ENCODE measurements at regions not wholly inside any gene's neighbourhood (a gene's known extent, or its start where the extent isn't known, plus 50 kb on each side); places are given as distances from the start of the nearest gene placed in this dataset.
"Not testable (repeated sequence)": the region's sequence is repeated elsewhere in the genome, so short reads cannot be mapped to it uniquely, and the experiment has no call there.

DNA sequence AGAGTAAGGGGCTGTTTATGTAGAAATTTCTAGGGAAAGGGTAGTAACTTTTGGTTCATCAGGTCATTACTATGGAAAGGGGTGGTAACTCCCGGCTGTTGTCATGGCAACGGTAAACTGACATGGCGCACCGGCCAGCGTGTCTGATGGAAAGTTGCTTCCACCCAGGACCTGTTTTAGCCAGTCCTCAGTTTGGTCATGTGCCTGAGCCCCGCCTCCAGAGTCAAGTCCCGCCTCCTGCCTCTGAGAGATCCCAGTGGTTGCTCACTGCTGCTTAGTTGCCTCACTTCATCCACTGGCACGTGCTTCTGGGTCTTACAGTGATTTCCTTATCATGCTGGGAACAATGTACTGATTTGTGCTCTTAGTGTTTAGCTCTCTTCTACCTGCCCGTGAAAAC is 455.2 kb upstream of the ZNF507 start:
- Mint-ChIP-seq H3K27me3 (ENCODE audit: insufficient read depth, unreplicated experiment) (no peaks in the 10 kb centered on the region), H3K36me3 (ENCODE audit: insufficient read depth, unreplicated experiment) (peaks cover 7% of the 10 kb centered on the region), H3K9me3 (ENCODE audit: unreplicated experiment) (peaks cover 64% of the 10 kb centered on the region), H3K27ac (ENCODE audit: low read depth, unreplicated experiment) (no peak overlapping the region), H3K4me3 (ENCODE audit: unreplicated experiment) (no peak overlapping the region), H3K4me1 (ENCODE audit: insufficient read depth, unreplicated experiment) (no peaks in the 10 kb centered on the region)
- ChIA-PET CTCF (interaction anchor here (1.1 kb wide), 1 partner anchor 1207 kb away, joined by 3 read pairs; no protein-coding TSS in a partner anchor), POLR2A (no interaction called here)
- TF ChIP-seq CTCF (IDR thresholded peaks at IDR 0.05; ENCODE audit: unreplicated experiment), result no peak
- intact Hi-C loops (cut with micrococcal nuclease), result no loop called here
- no peak for DNase-seq (ENCODE audit: unreplicated experiment)
- no TSS peak for BruUV-seq (replicated peaks)

DNA sequence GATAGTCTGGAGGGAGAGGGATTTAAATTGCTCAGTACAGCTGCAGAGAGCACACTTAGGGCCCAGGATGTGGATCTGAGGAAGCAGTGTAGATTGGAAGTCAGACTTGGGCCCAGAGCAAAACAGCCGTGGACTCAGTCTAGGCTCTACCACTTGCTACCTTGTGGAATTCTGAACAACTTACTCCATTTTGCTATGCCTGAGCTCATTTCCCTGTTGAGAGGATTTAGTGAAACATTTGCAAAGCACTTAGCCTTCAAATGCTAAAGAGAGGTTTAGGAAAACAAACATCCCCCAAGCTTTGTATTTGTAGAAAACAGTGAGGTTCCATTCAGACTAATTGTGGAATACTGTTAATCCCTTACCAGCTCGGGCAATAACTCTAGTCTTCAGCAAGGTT is 453.4 kb upstream of the ZNF507 start:
- POLR2A ChIA-PET, result no interaction called here
- Mint-ChIP-seq H3K36me3 (ENCODE audit: insufficient read depth, unreplicated experiment) (peaks cover 7% of the 10 kb centered on the region), H3K27ac (ENCODE audit: low read depth, unreplicated experiment) (no peak overlapping the region), H3K27me3 (ENCODE audit: insufficient read depth, unreplicated experiment) (no peaks in the 10 kb centered on the region), H3K4me3 (ENCODE audit: unreplicated experiment) (no peak overlapping the region), H3K4me1 (ENCODE audit: insufficient read depth, unreplicated experiment) (no peaks in the 10 kb centered on the region), H3K9me3 (ENCODE audit: unreplicated experiment) (peaks cover 57% of the 10 kb centered on the region)
- TF ChIP-seq CTCF (IDR thresholded peaks at IDR 0.05; ENCODE audit: unreplicated experiment), result no peak
- CTCF ChIA-PET, result no interaction called here
- no TSS peak for BruUV-seq (replicated peaks)
- DNase-seq (ENCODE audit: unreplicated experiment), result no peak
- intact Hi-C loops (cut with micrococcal nuclease), result no loop called here

DNA sequence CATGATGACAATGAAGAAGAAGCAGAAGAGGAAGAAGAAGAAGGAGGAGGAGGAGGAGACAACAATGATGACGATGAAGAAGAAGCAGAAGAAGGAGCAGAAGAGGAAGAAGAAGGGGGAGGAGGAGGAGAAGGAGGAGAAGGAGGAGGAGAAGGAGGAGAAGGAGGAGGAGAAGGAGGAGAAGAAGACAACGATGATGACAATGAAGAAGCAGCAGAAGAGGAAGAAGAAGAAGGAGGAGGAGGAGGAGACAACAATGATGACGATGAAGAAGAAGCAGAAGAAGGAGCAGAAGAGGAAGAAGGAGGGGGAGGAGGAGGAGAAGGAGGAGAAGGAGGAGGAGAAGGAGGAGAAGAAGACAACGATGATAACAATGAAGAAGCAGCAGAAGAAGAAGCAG is 451.9 kb upstream of the ZNF507 start:
- CTCF ChIA-PET, result not testable (repeated sequence)

GRCh38 chr19:31894451-31894850 is 451.0 kb upstream of the ZNF507 start:
- intact Hi-C loops (cut with micrococcal nuclease), result no loop called here
- no peak for DNase-seq (ENCODE audit: unreplicated experiment)
- CTCF ChIA-PET, result interaction anchor here (0.6 to 0.8 kb wide), 2 partner anchors 16 to 535 kb away, joined by 3 read pairs; no protein-coding TSS in a partner anchor
- Mint-ChIP-seq H3K36me3 (ENCODE audit: insufficient read depth, unreplicated experiment) (peaks cover 7% of the 10 kb centered on the region), H3K27ac (ENCODE audit: low read depth, unreplicated experiment) (no peak overlapping the region), H3K27me3 (ENCODE audit: insufficient read depth, unreplicated experiment) (no peaks in the 10 kb centered on the region), H3K9me3 (ENCODE audit: unreplicated experiment) (peaks cover 40% of the 10 kb centered on the region), H3K4me1 (ENCODE audit: insufficient read depth, unreplicated experiment) (no peaks in the 10 kb centered on the region), H3K4me3 (ENCODE audit: unreplicated experiment) (no peak overlapping the region)
- no peak for TF ChIP-seq CTCF (IDR thresholded peaks at IDR 0.05; ENCODE audit: unreplicated experiment)
- POLR2A ChIA-PET, result no interaction called here
- no TSS peak for BruUV-seq (replicated peaks)

More for the DNA sequence above, 451.9 kb upstream of the ZNF507 start:
- H3K4me3 Mint-ChIP-seq (ENCODE audit: unreplicated experiment); H3K27me3 Mint-ChIP-seq (ENCODE audit: insufficient read depth, unreplicated experiment); POLR2A ChIA-PET; H3K36me3 Mint-ChIP-seq (ENCODE audit: insufficient read depth, unreplicated experiment); H3K27ac Mint-ChIP-seq (ENCODE audit: low read depth, unreplicated experiment); DNase-seq (ENCODE audit: unreplicated experiment); H3K4me1 Mint-ChIP-seq (ENCODE audit: insufficient read depth, unreplicated experiment); BruUV-seq (replicated peaks); intact Hi-C loops (cut with micrococcal nuclease): not testable (repeated sequence)
- H3K9me3 Mint-ChIP-seq (ENCODE audit: unreplicated experiment), result peaks cover 49% of the 10 kb centered on the region

- ChIA-PET POLR2A (no interaction called here), CTCF (no interaction called here)
- DNase-seq (ENCODE audit: unreplicated experiment), result no peak
- H3K4me3 Mint-ChIP-seq (ENCODE audit: unreplicated experiment), result no peak overlapping the region
- no peak overlapping the region for H3K27ac Mint-ChIP-seq (ENCODE audit: low read depth, unreplicated experiment)
- no TSS peak for BruUV-seq (replicated peaks)
- no peak for TF ChIP-seq CTCF (IDR thresholded peaks at IDR 0.05; ENCODE audit: unreplicated experiment)
- no peaks in the 10 kb centered on the region for H3K4me1 Mint-ChIP-seq (ENCODE audit: insufficient read depth, unreplicated experiment)
- intact Hi-C loops (cut with micrococcal nuclease), result no loop called here
- H3K36me3 Mint-ChIP-seq (ENCODE audit: insufficient read depth, unreplicated experiment), result no peaks in the 10 kb centered on the region
- peaks cover 20% of the 10 kb centered on the region for H3K9me3 Mint-ChIP-seq (ENCODE audit: unreplicated experiment)
- no peaks in the 10 kb centered on the region for H3K27me3 Mint-ChIP-seq (ENCODE audit: insufficient read depth, unreplicated experiment)
These were observed 448.1 kb upstream of the ZNF507 start for GRCh38 chr19:31897292-31897691.
